ENCODE measurements at regions not wholly inside any gene's neighbourhood (a gene's known extent, or its start where the extent isn't known, plus 50 kb on each side); places are given as distances from the start of the nearest gene placed in this dataset.

DNA sequence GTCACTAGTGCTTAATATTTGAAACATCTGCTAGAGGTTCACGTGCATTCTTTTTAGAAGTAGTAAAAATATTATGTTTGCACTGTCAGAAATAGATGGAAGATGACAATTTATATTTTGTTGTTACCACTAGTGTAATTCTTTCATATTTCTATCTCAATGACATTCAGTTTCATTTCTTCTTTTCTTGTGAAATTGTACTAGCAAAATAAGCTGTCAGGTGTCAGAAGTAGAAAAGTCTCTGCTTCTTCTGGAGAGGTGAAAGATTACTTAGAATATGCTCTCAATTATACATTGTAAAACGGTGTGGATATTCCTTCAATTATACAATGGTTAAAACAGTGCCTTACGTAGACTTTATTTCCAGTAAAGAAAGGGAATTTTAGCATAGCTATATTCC, 395.4 kb downstream of the CSNK1G3 start:
- TF ChIP-seq CTCF (IDR thresholded peaks at IDR 0.05; ENCODE audit: control extremely low read depth, extremely low read depth, low read depth, missing control alignments): no peak
- POLR2A ChIA-PET: no interaction called here
- CTCF ChIA-PET: no interaction called here
- no peak for DNase-seq (ENCODE audit: extremely low spot score)

- ChIA-PET POLR2A (no interaction called here), CTCF (no interaction called here)
- DNase-seq (ENCODE audit: extremely low spot score): no peak
- TF ChIP-seq CTCF (IDR thresholded peaks at IDR 0.05; ENCODE audit: control extremely low read depth, extremely low read depth, low read depth, missing control alignments): no peak
These were observed 394.8 kb downstream of the CSNK1G3 start for GRCh38 chr5:123906698-123907295.

DNA sequence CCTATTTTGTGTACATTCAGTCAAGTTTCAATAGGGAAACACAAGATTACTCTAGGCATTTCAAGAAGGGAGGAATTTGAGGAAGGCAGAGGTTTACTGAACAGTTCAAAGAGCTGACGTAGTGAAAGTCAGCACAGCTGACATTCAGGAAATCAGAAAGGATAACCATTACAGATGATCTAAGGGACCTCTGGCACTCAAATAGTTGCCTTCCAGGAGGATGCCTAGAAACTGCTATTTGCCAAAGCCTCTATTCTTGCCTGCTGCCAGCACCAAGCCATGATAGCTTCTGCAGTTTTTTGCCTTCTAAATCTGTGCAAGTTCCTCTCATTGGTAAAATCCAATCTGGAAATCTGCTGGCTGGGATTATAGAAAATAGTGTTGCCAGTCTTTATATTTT, 373.1 kb downstream of the CSNK1G3 start:
- CTCF ChIA-PET: no interaction called here

GRCh38 chr5:123882965-123883345, 371.0 kb downstream of the CSNK1G3 start:
- DNase-seq (ENCODE audit: extremely low spot score): no peak
- ChIA-PET POLR2A (no interaction called here), CTCF (no interaction called here)
- no peak for TF ChIP-seq CTCF (IDR thresholded peaks at IDR 0.05; ENCODE audit: control extremely low read depth, extremely low read depth, low read depth, missing control alignments)

More for the DNA sequence above, 373.1 kb downstream of the CSNK1G3 start:
- no peak for DNase-seq (ENCODE audit: extremely low spot score)
- no peak for TF ChIP-seq CTCF (IDR thresholded peaks at IDR 0.05; ENCODE audit: control extremely low read depth, extremely low read depth, low read depth, missing control alignments)
- POLR2A ChIA-PET: no interaction called here

- TF ChIP-seq CTCF (IDR thresholded peaks at IDR 0.05; ENCODE audit: control extremely low read depth, extremely low read depth, low read depth, missing control alignments): no peak
- POLR2A ChIA-PET: no interaction called here
- CTCF ChIA-PET: no interaction called here
- no peak for DNase-seq (ENCODE audit: extremely low spot score)
These were observed 370.5 kb downstream of the CSNK1G3 start for GRCh38 chr5:123882319-123882964.

DNA sequence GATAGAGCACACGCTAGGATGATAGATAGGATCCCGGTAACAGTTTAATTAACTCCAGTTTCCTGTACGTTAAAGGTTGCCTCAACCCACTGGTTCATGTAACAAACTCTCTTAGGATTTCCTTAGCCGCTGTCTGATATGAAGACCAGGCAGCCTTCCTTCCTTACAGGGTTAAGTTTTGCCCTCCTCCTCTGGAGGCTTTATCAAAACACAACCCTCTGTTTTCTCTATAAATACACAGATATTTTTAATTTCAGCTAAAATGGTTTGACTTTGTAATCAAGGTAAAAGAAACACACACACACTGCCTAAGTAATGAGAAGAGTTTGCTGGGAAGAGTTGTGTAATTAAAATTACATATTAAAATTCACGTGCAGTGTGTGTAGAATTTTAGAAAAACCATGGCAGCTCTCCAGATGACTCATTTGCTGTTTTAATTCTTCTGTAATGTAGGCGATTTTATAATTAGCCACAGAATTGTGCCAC, 369.8 kb downstream of the CSNK1G3 start:
- no peak for DNase-seq (ENCODE audit: extremely low spot score)
- TF ChIP-seq CTCF (IDR thresholded peaks at IDR 0.05; ENCODE audit: control extremely low read depth, extremely low read depth, low read depth, missing control alignments): no peak
- CTCF ChIA-PET: no interaction called here
- POLR2A ChIA-PET: no interaction called here
